Esophagus squamous epithelium (tissue), 4 donors: ENCODE measurements at regions not wholly inside any gene's neighbourhood (a gene's known extent, or its start where the extent isn't known, plus 50 kb on each side); places are given as distances from the start of the nearest gene placed in this dataset.

Experiments used
- CTCF ChIP-seq, 6 experiments: fragments of 450-650 bp in 4 of 6; fragments of 200-600 bp in 2 of 6; sonication (generic) in 2 of 6; IDR thresholded peaks; one replicate each; pipeline ENCODE4 v1.5.1; 2016 to 2019; ENCODE audit warnings: antibody characterized with exemption in 6 of 6, mild to moderate bottlenecking in 4 of 6, moderate library complexity in 4 of 6
- POLR2A ChIP-seq, 4 donors: fragments of 450-650 bp; IDR thresholded peaks; one replicate each; pipeline ENCODE4 v1.6.1; 2017; ENCODE audit warnings: antibody characterized with exemption in 4 of 4, mild to moderate bottlenecking in 4 of 4, moderate library complexity in 3 of 4

- TF ChIP-seq CTCF (IDR thresholded peaks at IDR 0.05) (no peak), POLR2A (IDR thresholded peaks at IDR 0.05) (no peak)
Observed at GRCh38 chr5:61964201-61964600, 341.8 kb upstream of the KIF2A start.
